CD14-positive monocyte (primary cell): ENCODE measurements at regions not wholly inside any gene's neighbourhood (a gene's known extent, or its start where the extent isn't known, plus 50 kb on each side); places are given as distances from the start of the nearest gene placed in this dataset.

Experiments
- DNase-seq, 3 donors: peaks; one replicate each; pipeline ENCODE4 v3.0.0-alpha.2; 2011 to 2022
- H2AFZ ChIP-seq: 2 replicates; pipeline ENCODE4 v1.6.0; 2012; ENCODE audit warnings: mild to moderate bottlenecking, low read depth, low read length, inconsistent platforms; ENCODE audit not compliant: insufficient read depth, poor library complexity, severe bottlenecking
- H3K27ac ChIP-seq, 2 donors: 1 replicate in 1 of 2; 2 replicates in 1 of 2; pipeline ENCODE4 v1.5.1; 2012 to 2013; ENCODE audit warnings: low read length in 2 of 2, control low read depth in 1 of 2, inconsistent platforms in 1 of 2, low read depth in 1 of 2, mild to moderate bottlenecking in 1 of 2
- H3K27me3 ChIP-seq, 2 donors: one replicate each; pipeline versions ENCODE4 v1.6.0 to v1.6.1; 2011 to 2013; ENCODE audit warnings: low read length in 2 of 2; ENCODE audit not compliant: control insufficient read depth in 2 of 2, insufficient read depth in 2 of 2
- H3K36me3 ChIP-seq, 2 donors: replicated peaks in 1 of 2; 1 replicate in 1 of 2; 2 replicates in 1 of 2; pipeline versions ENCODE4 v1.5.1 to v1.6.1; 2012 to 2013; ENCODE audit warnings: low read length in 2 of 2, control low read depth in 1 of 2, inconsistent platforms in 1 of 2, mild to moderate bottlenecking in 1 of 2; ENCODE audit not compliant: insufficient read depth in 2 of 2, control insufficient read depth in 1 of 2
- H3K4me1 ChIP-seq, 2 donors: 1 replicate in 1 of 2; 2 replicates in 1 of 2; pipeline versions ENCODE4 v1.5.1 to v1.6.1; 2012 to 2013; ENCODE audit warnings: low read length in 2 of 2, control low read depth in 1 of 2, inconsistent platforms in 1 of 2, mild to moderate bottlenecking in 1 of 2, moderate library complexity in 1 of 2; ENCODE audit not compliant: insufficient read depth in 2 of 2, control insufficient read depth in 1 of 2
- H3K4me2 ChIP-seq: replicated peaks from 2 replicates; pipeline ENCODE3; 2012; ENCODE audit warnings: low read length, moderate library complexity, mild to moderate bottlenecking; ENCODE audit not compliant: poor library complexity, severe bottlenecking; ENCODE audit errors: extremely low read depth
- H3K4me3 ChIP-seq, 3 experiments: fragments of 200-600 bp in 1 of 3; sonication (generic) in 1 of 3; replicated peaks in 1 of 3; 1 replicate in 2 of 3; 2 replicates in 1 of 3; pipeline ENCODE4 v1.5.1; 2011 to 2013; ENCODE audit warnings: low read length in 3 of 3, mild to moderate bottlenecking in 3 of 3, control low read depth in 2 of 3, low read depth in 2 of 3, inconsistent platforms in 1 of 3, moderate library complexity in 1 of 3
- H3K79me2 ChIP-seq: 2 replicates; pipeline ENCODE4 v1.6.0; 2012; ENCODE audit warnings: mild to moderate bottlenecking, control low read depth, inconsistent platforms, low read length, moderate library complexity; ENCODE audit not compliant: insufficient read depth
- H3K9ac ChIP-seq: 2 replicates; pipeline ENCODE4 v1.6.0; 2017; ENCODE audit warnings: low read length, mild to moderate bottlenecking; ENCODE audit not compliant: insufficient read depth, poor library complexity, severe bottlenecking
- H3K9me3 ChIP-seq, 2 donors: replicated peaks in 1 of 2; 1 replicate in 1 of 2; 2 replicates in 1 of 2; pipeline versions ENCODE4 v1.5.1 to v1.6.1; 2012 to 2013; ENCODE audit warnings: low read length in 2 of 2, control low read depth in 1 of 2; ENCODE audit not compliant: control insufficient read depth in 1 of 2, insufficient read depth in 1 of 2
- H4K20me1 ChIP-seq: 2 replicates; pipeline ENCODE4 v1.6.0; 2012; ENCODE audit warnings: mild to moderate bottlenecking, low read length, control low read depth, moderate library complexity; ENCODE audit not compliant: insufficient read depth
- H3K27ac Mint-ChIP-seq, 7 donors: one replicate each; pipeline ENCODE4 v1.8.0; 2020; ENCODE audit warnings: mild to moderate bottlenecking in 7 of 7, mixed read lengths in 7 of 7, moderate library complexity in 6 of 7, inconsistent platforms in 2 of 7
- H3K27me3 Mint-ChIP-seq, 3 donors: one replicate each; pipeline ENCODE4 v1.8.0; 2021 to 2022; ENCODE audit warnings: low read depth in 3 of 3, mild to moderate bottlenecking in 3 of 3, mixed read lengths in 3 of 3, moderate library complexity in 3 of 3, inconsistent platforms in 1 of 3
- H3K36me3 Mint-ChIP-seq, 2 donors: one replicate each; pipeline ENCODE4 v1.8.0; 2020; ENCODE audit warnings: mixed read lengths in 2 of 2, inconsistent platforms in 1 of 2, mild to moderate bottlenecking in 1 of 2
- H3K4me1 Mint-ChIP-seq: one replicate; pipeline ENCODE4 v1.8.0; 2020; ENCODE audit warnings: mild to moderate bottlenecking, mixed read lengths
- H3K4me3 Mint-ChIP-seq, 2 donors: one replicate each; pipeline ENCODE4 v1.8.0; 2020; ENCODE audit warnings: mild to moderate bottlenecking in 2 of 2, mixed read lengths in 2 of 2, moderate library complexity in 1 of 2
- H3K9me3 Mint-ChIP-seq, 7 donors: one replicate each; pipeline ENCODE4 v1.8.0; 2020 to 2022; ENCODE audit warnings: mixed read lengths in 7 of 7, mild to moderate bottlenecking in 6 of 7, moderate library complexity in 6 of 7, inconsistent platforms in 2 of 7
- CTCF ChIP-seq: fragments of 200-600 bp; IDR thresholded peaks from one replicate; pipeline ENCODE4 v1.8.0; 2022; ENCODE audit warnings: antibody characterized with exemption, mild to moderate bottlenecking
- WGBS: methylation state at CpG from one replicate; pipeline ENCODE4 v1.1.5; 2013; ENCODE audit warnings: missing lambda C conversion rate; ENCODE audit not compliant: insufficient coverage; 5-methylcytosine and 5-hydroxymethylcytosine counted together
- intact Hi-C, 2 donors: fragments of 100-400 bp; cut with micrococcal nuclease; formaldehyde crosslinking; loops; one replicate each; pipeline versions ENCODE4 v1.15.0 to v1.15.1; 2023

- Mint-ChIP-seq H3K4me1 (no peaks in the 10 kb centered on the region), H3K4me3 (no peak overlapping the region), H3K36me3 (no peaks in the 10 kb centered on the region), H3K27me3 (peaks cover 0 to 3% (median 0%) of the 10 kb centered on the region in 3 donors), H3K27ac (no peak overlapping the region), H3K9me3 (peaks cover 0 to 9% (median 0%) of the 10 kb centered on the region in 7 donors)
- no peak overlapping the region for H3K4me3 ChIP-seq
- WGBS, result 83% methylated on average over 1 of the region's 4 CpGs
- no peaks in the 10 kb centered on the region for H3K36me3 ChIP-seq
- H3K27ac ChIP-seq, result no peak overlapping the region
- H3K4me2 ChIP-seq, result no peak overlapping the region
- intact Hi-C loops, result no loop called here
- no peaks in the 10 kb centered on the region for H4K20me1 ChIP-seq
- peaks cover 0 to 4% of the 10 kb centered on the region in 2 donors for H3K9me3 ChIP-seq
- no peak overlapping the region for H3K9ac ChIP-seq
- no peaks in the 10 kb centered on the region for H3K27me3 ChIP-seq
- no peak for TF ChIP-seq CTCF
- no peaks in the 10 kb centered on the region for H3K79me2 ChIP-seq
- no peak overlapping the region for H2AFZ ChIP-seq
- DNase-seq, result no peak
- no peaks in the 10 kb centered on the region for H3K4me1 ChIP-seq
These were observed 868.0 kb downstream of the EPHA4 start for GRCh38 chr2:220704081-220704480.

- peaks cover 0 to 4% of the 10 kb centered on the region in 2 donors for H3K9me3 ChIP-seq
- H3K4me3 Mint-ChIP-seq, result no peak overlapping the region
- H3K9ac ChIP-seq, result no peak overlapping the region
- no peaks in the 10 kb centered on the region for H3K36me3 Mint-ChIP-seq
- H3K36me3 ChIP-seq, result no peaks in the 10 kb centered on the region
- H3K4me3 ChIP-seq, result no peak overlapping the region
- no peaks in the 10 kb centered on the region for H3K27me3 ChIP-seq
- H3K9me3 Mint-ChIP-seq, result peaks cover 0 to 9% (median 2%) of the 10 kb centered on the region in 7 donors
- no peaks in the 10 kb centered on the region for H3K79me2 ChIP-seq
- H4K20me1 ChIP-seq, result no peaks in the 10 kb centered on the region
- H2AFZ ChIP-seq, result no peak overlapping the region
- no peak overlapping the region for H3K27ac Mint-ChIP-seq
- intact Hi-C loops, result no loop called here
- H3K4me2 ChIP-seq, result no peak overlapping the region
- no peaks in the 10 kb centered on the region for H3K4me1 ChIP-seq
- DNase-seq, result no peak
- WGBS, result no CpG with 5 or more reads among the region's 5 CpGs
- no peak for TF ChIP-seq CTCF
- H3K4me1 Mint-ChIP-seq, result no peaks in the 10 kb centered on the region
- no peak overlapping the region for H3K27ac ChIP-seq
- peaks cover 0 to 3% (median 0%) of the 10 kb centered on the region in 3 donors for H3K27me3 Mint-ChIP-seq
These were observed 867.3 kb downstream of the EPHA4 start for GRCh38 chr2:220704810-220705209.
